Effector memory CD8-positive, alpha-beta T cell (primary cell): ENCODE measurements at regions not wholly inside any gene's neighbourhood (a gene's known extent, or its start where the extent isn't known, plus 50 kb on each side); places are given as distances from the start of the nearest gene placed in this dataset.

Experiments used
- ATAC-seq: fragments of 150-1000 bp; cut with Tn5 transposase; replicated peaks from 2 replicates; pipeline ENCODE4 v1.10.0; 2021; ENCODE audit warnings: mild to moderate bottlenecking, moderate library complexity
- DNase-seq, 3 experiments: peaks; one replicate each; pipeline ENCODE4 v3.0.0; 2021
- H3K27ac Mint-ChIP-seq, 2 donors: one replicate each; pipeline ENCODE4 v1.8.0; 2022; ENCODE audit warnings: mild to moderate bottlenecking in 2 of 2, mixed read lengths in 2 of 2, moderate library complexity in 2 of 2
- H3K27me3 Mint-ChIP-seq, 2 donors: one replicate each; pipeline ENCODE4 v1.8.0; 2022; ENCODE audit warnings: mixed read lengths in 2 of 2
- H3K36me3 Mint-ChIP-seq: one replicate; pipeline ENCODE4 v1.8.0; 2022; ENCODE audit warnings: mild to moderate bottlenecking, moderate library complexity, mixed read lengths; ENCODE audit not compliant: insufficient read depth
- H3K4me1 Mint-ChIP-seq, 2 donors: one replicate each; pipeline ENCODE4 v1.8.0; 2022; ENCODE audit warnings: low read depth in 2 of 2, mixed read lengths in 2 of 2
- H3K4me3 Mint-ChIP-seq, 2 donors: one replicate each; pipeline ENCODE4 v1.8.0; 2022; ENCODE audit warnings: mild to moderate bottlenecking in 2 of 2, mixed read lengths in 2 of 2, moderate library complexity in 2 of 2
- H3K9me3 Mint-ChIP-seq, 2 donors: one replicate each; pipeline ENCODE4 v1.8.0; 2022; ENCODE audit warnings: mixed read lengths in 2 of 2

- DNase-seq, result no peak
- Mint-ChIP-seq H3K27me3 (no peaks in the 10 kb centered on the region), H3K4me3 (no peak overlapping the region), H3K4me1 (no peaks in the 10 kb centered on the region), H3K27ac (no peak overlapping the region), H3K9me3 (peaks cover 0 to 6% of the 10 kb centered on the region in 2 donors), H3K36me3 (no peaks in the 10 kb centered on the region)
- no peak for ATAC-seq
Observed at GRCh38 chr2:22932288-22932687, 452.7 kb upstream of the KLHL29 start.

GRCh38 chr2:22934747-22935146, 450.2 kb upstream of the KLHL29 start:
- ATAC-seq (no peak), DNase-seq (no peak)
- no peak overlapping the region for H3K4me3 Mint-ChIP-seq

GRCh38 chr2:22942441-22942840, 442.5 kb upstream of the KLHL29 start:
- H3K27me3 Mint-ChIP-seq, result no peaks in the 10 kb centered on the region
- H3K4me1 Mint-ChIP-seq, result no peaks in the 10 kb centered on the region
- H3K27ac Mint-ChIP-seq, result no peak overlapping the region
- H3K36me3 Mint-ChIP-seq, result no peaks in the 10 kb centered on the region
- DNase-seq (no peak), ATAC-seq (no peak)
- no peak overlapping the region for H3K4me3 Mint-ChIP-seq
- H3K9me3 Mint-ChIP-seq, result no peaks in the 10 kb centered on the region

More at GRCh38 chr2:22934747-22935146, 450.2 kb upstream of the KLHL29 start:
- no peaks in the 10 kb centered on the region for H3K27me3 Mint-ChIP-seq
- no peak overlapping the region for H3K27ac Mint-ChIP-seq
- H3K36me3 Mint-ChIP-seq, result no peaks in the 10 kb centered on the region
- H3K4me1 Mint-ChIP-seq, result no peaks in the 10 kb centered on the region
- peaks cover 0 to 6% of the 10 kb centered on the region in 2 donors for H3K9me3 Mint-ChIP-seq

- Mint-ChIP-seq H3K4me1 (no peaks in the 10 kb centered on the region), H3K4me3 (no peak overlapping the region), H3K27me3 (no peaks in the 10 kb centered on the region), H3K27ac (no peak overlapping the region), H3K9me3 (peaks cover 0 to 2% of the 10 kb centered on the region in 2 donors), H3K36me3 (no peaks in the 10 kb centered on the region)
- ATAC-seq, result no peak
- DNase-seq, result no peak
Observed at GRCh38 chr2:22944143-22944542, 440.8 kb upstream of the KLHL29 start.

GRCh38 chr2:22946553-22946952, 438.4 kb upstream of the KLHL29 start:
- no peak for DNase-seq
- Mint-ChIP-seq H3K4me3 (no peak overlapping the region), H3K4me1 (no peaks in the 10 kb centered on the region), H3K36me3 (no peaks in the 10 kb centered on the region), H3K9me3 (peaks cover 0 to 10% of the 10 kb centered on the region in 2 donors), H3K27ac (no peak overlapping the region), H3K27me3 (no peaks in the 10 kb centered on the region)
- ATAC-seq, result no peak

- Mint-ChIP-seq H3K4me1 (no peaks in the 10 kb centered on the region), H3K27me3 (no peaks in the 10 kb centered on the region), H3K9me3 (peaks cover 0 to 10% of the 10 kb centered on the region in 2 donors), H3K27ac (no peak overlapping the region), H3K4me3 (no peak overlapping the region), H3K36me3 (no peaks in the 10 kb centered on the region)
- no peak for ATAC-seq
- DNase-seq, result no peak
Observed at GRCh38 chr2:22947741-22948140, 437.2 kb upstream of the KLHL29 start.

- Mint-ChIP-seq H3K4me1 (no peaks in the 10 kb centered on the region), H3K27ac (no peak overlapping the region), H3K9me3 (peaks cover 0 to 10% of the 10 kb centered on the region in 2 donors), H3K4me3 (no peak overlapping the region), H3K27me3 (no peaks in the 10 kb centered on the region), H3K36me3 (no peaks in the 10 kb centered on the region)
- DNase-seq (no peak), ATAC-seq (no peak)
Observed at GRCh38 chr2:22950431-22950830, 434.5 kb upstream of the KLHL29 start.

- H3K36me3 Mint-ChIP-seq, result no peaks in the 10 kb centered on the region
- H3K4me1 Mint-ChIP-seq, result no peaks in the 10 kb centered on the region
- DNase-seq, result no peak
- no peaks in the 10 kb centered on the region for H3K27me3 Mint-ChIP-seq
- no peak overlapping the region for H3K4me3 Mint-ChIP-seq
- H3K9me3 Mint-ChIP-seq, result peaks cover 1 to 10% of the 10 kb centered on the region in 2 donors
- H3K27ac Mint-ChIP-seq, result no peak overlapping the region
- no peak for ATAC-seq
Observed at GRCh38 chr2:22952656-22953225, 432.2 kb upstream of the KLHL29 start.

GRCh38 chr2:22957446-22957845, 427.5 kb upstream of the KLHL29 start:
- no peak for ATAC-seq
- H3K27me3 Mint-ChIP-seq, result no peaks in the 10 kb centered on the region

GRCh38 chr2:22958308-22958707, 426.7 kb upstream of the KLHL29 start:
- DNase-seq (no peak), ATAC-seq (no peak)
- H3K4me1 Mint-ChIP-seq, result no peaks in the 10 kb centered on the region
- no peak overlapping the region for H3K4me3 Mint-ChIP-seq
- H3K27ac Mint-ChIP-seq, result no peak overlapping the region
- H3K9me3 Mint-ChIP-seq, result peaks cover 0 to 9% of the 10 kb centered on the region in 2 donors
- no peaks in the 10 kb centered on the region for H3K36me3 Mint-ChIP-seq
- no peaks in the 10 kb centered on the region for H3K27me3 Mint-ChIP-seq

More at GRCh38 chr2:22957446-22957845, 427.5 kb upstream of the KLHL29 start:
- no peak overlapping the region for H3K27ac Mint-ChIP-seq
- DNase-seq, result no peak
- no peak overlapping the region for H3K4me3 Mint-ChIP-seq
- no peaks in the 10 kb centered on the region for H3K36me3 Mint-ChIP-seq
- no peaks in the 10 kb centered on the region for H3K4me1 Mint-ChIP-seq
- peaks cover 0 to 7% of the 10 kb centered on the region in 2 donors for H3K9me3 Mint-ChIP-seq

GRCh38 chr2:22967756-22968155, 417.2 kb upstream of the KLHL29 start:
- H3K27me3 Mint-ChIP-seq, result no peaks in the 10 kb centered on the region
- H3K36me3 Mint-ChIP-seq, result no peaks in the 10 kb centered on the region
- ATAC-seq (no peak), DNase-seq (no peak)
- no peak overlapping the region for H3K27ac Mint-ChIP-seq
- H3K4me1 Mint-ChIP-seq, result no peaks in the 10 kb centered on the region
- no peak overlapping the region for H3K4me3 Mint-ChIP-seq
- H3K9me3 Mint-ChIP-seq, result peaks cover 5 to 7% of the 10 kb centered on the region in 2 donors

- Mint-ChIP-seq H3K27ac (no peak overlapping the region), H3K4me1 (no peaks in the 10 kb centered on the region), H3K27me3 (no peaks in the 10 kb centered on the region), H3K9me3 (peaks cover 5 to 7% of the 10 kb centered on the region in 2 donors), H3K36me3 (no peaks in the 10 kb centered on the region), H3K4me3 (no peak overlapping the region)
- DNase-seq, result no peak
- no peak for ATAC-seq
Observed at GRCh38 chr2:22970284-22970975, 414.5 kb upstream of the KLHL29 start.

GRCh38 chr2:22970991-22971390, 414.0 kb upstream of the KLHL29 start:
- H3K4me3 Mint-ChIP-seq, result no peak overlapping the region
- peaks cover 4 to 7% of the 10 kb centered on the region in 2 donors for H3K9me3 Mint-ChIP-seq
- no peak overlapping the region for H3K27ac Mint-ChIP-seq
- DNase-seq (no peak), ATAC-seq (no peak)
- H3K4me1 Mint-ChIP-seq, result no peaks in the 10 kb centered on the region
- no peaks in the 10 kb centered on the region for H3K36me3 Mint-ChIP-seq
- no peaks in the 10 kb centered on the region for H3K27me3 Mint-ChIP-seq

- ATAC-seq, result no peak
- DNase-seq, result no peak
- no peak overlapping the region for H3K27ac Mint-ChIP-seq
- H3K4me3 Mint-ChIP-seq, result no peak overlapping the region
- no peaks in the 10 kb centered on the region for H3K27me3 Mint-ChIP-seq
- no peaks in the 10 kb centered on the region for H3K36me3 Mint-ChIP-seq
- peaks cover 5 to 8% of the 10 kb centered on the region in 2 donors for H3K9me3 Mint-ChIP-seq
- no peaks in the 10 kb centered on the region for H3K4me1 Mint-ChIP-seq
Observed at GRCh38 chr2:22981785-22982184, 403.2 kb upstream of the KLHL29 start.
